Mesendoderm (in vitro differentiated cells): ENCODE measurements at regions not wholly inside any gene's neighbourhood (a gene's known extent, or its start where the extent isn't known, plus 50 kb on each side); places are given as distances from the start of the nearest gene placed in this dataset.

Experiments used
- DNase-seq: peaks from one replicate; pipeline ENCODE4 v3.0.0; 2013
- H2AK5ac ChIP-seq: 2 replicates; pipeline ENCODE4 v1.6.1; 2013; ENCODE audit warnings: low read length, inconsistent platforms
- H2BK120ac ChIP-seq: 2 replicates; pipeline ENCODE4 v1.6.1; 2013; ENCODE audit warnings: low read depth, mild to moderate bottlenecking, low read length, moderate library complexity, mixed read lengths
- H2BK15ac ChIP-seq: replicated peaks from 2 replicates; pipeline ENCODE4 v1.6.1; 2013; ENCODE audit warnings: low read depth, mild to moderate bottlenecking, moderate library complexity
- H2BK5ac ChIP-seq: 2 replicates; pipeline ENCODE4 v1.6.1; 2013; ENCODE audit warnings: low read length, inconsistent platforms
- H3K18ac ChIP-seq: 2 replicates; pipeline ENCODE4 v1.6.1; 2013; ENCODE audit warnings: mild to moderate bottlenecking, low read length, mixed read lengths
- H3K23ac ChIP-seq: one replicate; pipeline ENCODE4 v1.6.1; 2013; ENCODE audit warnings: low read length
- H3K27ac ChIP-seq: 2 replicates; pipeline ENCODE4 v1.5.1; 2013; ENCODE audit warnings: low read depth, mild to moderate bottlenecking, inconsistent platforms, low read length, moderate library complexity
- H3K27me3 ChIP-seq: 2 replicates; pipeline ENCODE4 v1.6.1; 2013; ENCODE audit warnings: low read length, control low read depth, mild to moderate bottlenecking, inconsistent platforms; ENCODE audit not compliant: insufficient read depth, poor library complexity
- H3K36me3 ChIP-seq: 2 replicates; pipeline ENCODE4 v1.6.1; 2013; ENCODE audit warnings: low read length, inconsistent platforms; ENCODE audit not compliant: control insufficient read depth, insufficient read depth
- H3K4ac ChIP-seq: one replicate; pipeline ENCODE4 v1.6.1; 2013; ENCODE audit warnings: low read depth, mild to moderate bottlenecking, low read length, moderate library complexity
- H3K4me1 ChIP-seq: 2 replicates; pipeline ENCODE4 v1.6.1; 2013; ENCODE audit warnings: low read depth, low read length, inconsistent platforms; ENCODE audit not compliant: control insufficient read depth
- H3K4me2 ChIP-seq: 2 replicates; pipeline ENCODE4 v1.6.1; 2013; ENCODE audit warnings: low read length
- H3K4me3 ChIP-seq: 2 replicates; pipeline ENCODE4 v1.5.1; 2013; ENCODE audit warnings: mild to moderate bottlenecking, low read length
- H3K56ac ChIP-seq: one replicate; pipeline ENCODE4 v1.6.1; 2013; ENCODE audit warnings: low read length
- H3K79me1 ChIP-seq: 2 replicates; pipeline ENCODE4 v1.6.1; 2013; ENCODE audit warnings: low read length, inconsistent platforms
- H3K79me2 ChIP-seq: 2 replicates; pipeline ENCODE4 v1.6.1; 2013; ENCODE audit warnings: mild to moderate bottlenecking, low read length; ENCODE audit not compliant: control insufficient read depth, insufficient read depth
- H3K9ac ChIP-seq: 2 replicates; pipeline ENCODE4 v1.6.1; 2013; ENCODE audit warnings: low read length, inconsistent platforms
- H4K5ac ChIP-seq: one replicate; pipeline ENCODE4 v1.6.1; 2013; ENCODE audit warnings: low read length
- H4K8ac ChIP-seq: one replicate; pipeline ENCODE4 v1.6.1; 2013; ENCODE audit warnings: low read depth, mild to moderate bottlenecking, control low read depth, low read length, moderate library complexity
- WGBS: extraction: QIAGEN DNeasy Blood & Tissue Kit; methylation state at CpG from one replicate; pipeline ENCODE4 v1.1.7; 2013; ENCODE audit warnings: low lambda C conversion rate, missing lambda C conversion rate; ENCODE audit not compliant: insufficient coverage; ENCODE audit errors: extremely low coverage; 5-methylcytosine and 5-hydroxymethylcytosine counted together

- Histone ChIP-seq H4K8ac (no peak overlapping the region), H2AK5ac (no peak overlapping the region), H2BK5ac (no peak overlapping the region), H3K18ac (no peak overlapping the region), H3K23ac (no peak overlapping the region), H3K9ac (no peak overlapping the region), H3K79me2 (no peaks in the 10 kb centered on the region), H3K4me1 (no peaks in the 10 kb centered on the region), H2BK15ac (no peak overlapping the region), H3K79me1 (no peaks in the 10 kb centered on the region), H3K4me2 (no peak overlapping the region), H3K27ac (no peak overlapping the region), H3K4ac (no peak overlapping the region), H3K36me3 (no peaks in the 10 kb centered on the region), H3K56ac (no peak overlapping the region), H4K5ac (no peak overlapping the region), H3K4me3 (no peak overlapping the region), H2BK120ac (no peak overlapping the region), H3K27me3 (no peaks in the 10 kb centered on the region)
- no CpG with 5 or more reads among the region's 19 CpGs for WGBS
- DNase-seq: no peak
Measured at GRCh38 chr20:58141971-58142842, 86.2 kb downstream of the ANKRD60 start.

GRCh38 chr20:58141496-58141895 lies 87.0 kb downstream of the ANKRD60 start:
- H3K4ac ChIP-seq: no peak overlapping the region
- no peak overlapping the region for H3K4me3 ChIP-seq
- no peak overlapping the region for H3K9ac ChIP-seq
- no peak overlapping the region for H3K23ac ChIP-seq
- no peaks in the 10 kb centered on the region for H3K4me1 ChIP-seq
- H3K27ac ChIP-seq: no peak overlapping the region
- no peak for DNase-seq
- H4K5ac ChIP-seq: no peak overlapping the region
- H4K8ac ChIP-seq: no peak overlapping the region
- H3K56ac ChIP-seq: no peak overlapping the region
- no peak overlapping the region for H2BK5ac ChIP-seq
- no peaks in the 10 kb centered on the region for H3K79me1 ChIP-seq
- no peak overlapping the region for H2BK15ac ChIP-seq
- no CpG with 5 or more reads among the region's 4 CpGs for whole genome bisulfite sequencing
- no peaks in the 10 kb centered on the region for H3K36me3 ChIP-seq
- H3K4me2 ChIP-seq: no peak overlapping the region
- H2AK5ac ChIP-seq: no peak overlapping the region
- no peak overlapping the region for H2BK120ac ChIP-seq
- no peaks in the 10 kb centered on the region for H3K79me2 ChIP-seq
- H3K18ac ChIP-seq: no peak overlapping the region
- H3K27me3 ChIP-seq: no peaks in the 10 kb centered on the region

- no peaks in the 10 kb centered on the region for H3K27me3 ChIP-seq
- H3K56ac ChIP-seq: no peak overlapping the region
- no peaks in the 10 kb centered on the region for H3K36me3 ChIP-seq
- H4K5ac ChIP-seq: no peak overlapping the region
- no peak overlapping the region for H3K23ac ChIP-seq
- no peak overlapping the region for H2BK120ac ChIP-seq
- no peak overlapping the region for H3K4ac ChIP-seq
- no CpG with 5 or more reads among the region's 3 CpGs for WGBS
- no peak overlapping the region for H3K9ac ChIP-seq
- no peak overlapping the region for H2BK15ac ChIP-seq
- no peaks in the 10 kb centered on the region for H3K4me1 ChIP-seq
- no peak overlapping the region for H3K4me2 ChIP-seq
- no peaks in the 10 kb centered on the region for H3K79me2 ChIP-seq
- H2AK5ac ChIP-seq: no peak overlapping the region
- H4K8ac ChIP-seq: no peak overlapping the region
- DNase-seq: no peak
- H3K18ac ChIP-seq: no peak overlapping the region
- no peak overlapping the region for H3K27ac ChIP-seq
- no peaks in the 10 kb centered on the region for H3K79me1 ChIP-seq
- no peak overlapping the region for H2BK5ac ChIP-seq
- no peak overlapping the region for H3K4me3 ChIP-seq
Measured at GRCh38 chr20:58140787-58141425, 87.5 kb downstream of the ANKRD60 start.

- H3K18ac ChIP-seq: no peak overlapping the region
- H2BK120ac ChIP-seq: no peak overlapping the region
- no peak overlapping the region for H3K23ac ChIP-seq
- H3K4me1 ChIP-seq: no peaks in the 10 kb centered on the region
- no peak overlapping the region for H3K4me2 ChIP-seq
- no peak overlapping the region for H3K56ac ChIP-seq
- no CpG with 5 or more reads among the region's 19 CpGs for WGBS
- H3K9ac ChIP-seq: no peak overlapping the region
- no peaks in the 10 kb centered on the region for H3K79me2 ChIP-seq
- H2AK5ac ChIP-seq: no peak overlapping the region
- no peak overlapping the region for H2BK5ac ChIP-seq
- H3K79me1 ChIP-seq: no peaks in the 10 kb centered on the region
- H3K4ac ChIP-seq: no peak overlapping the region
- no peaks in the 10 kb centered on the region for H3K27me3 ChIP-seq
- H3K4me3 ChIP-seq: no peak overlapping the region
- H3K27ac ChIP-seq: no peak overlapping the region
- no peak for DNase-seq
- H4K5ac ChIP-seq: no peak overlapping the region
- no peak overlapping the region for H2BK15ac ChIP-seq
- no peak overlapping the region for H4K8ac ChIP-seq
- no peaks in the 10 kb centered on the region for H3K36me3 ChIP-seq
Measured at GRCh38 chr20:58139849-58140786, 88.3 kb downstream of the ANKRD60 start.

GRCh38 chr20:58138395-58138794 lies 90.1 kb downstream of the ANKRD60 start:
- Histone ChIP-seq H3K27ac (no peak overlapping the region), H2BK120ac (no peak overlapping the region), H2AK5ac (no peak overlapping the region), H3K9ac (no peak overlapping the region), H3K79me1 (no peaks in the 10 kb centered on the region), H3K4me3 (no peak overlapping the region), H3K4me1 (no peaks in the 10 kb centered on the region), H3K27me3 (no peaks in the 10 kb centered on the region), H4K5ac (no peak overlapping the region), H3K79me2 (no peaks in the 10 kb centered on the region), H2BK5ac (no peak overlapping the region), H4K8ac (no peak overlapping the region), H3K23ac (no peak overlapping the region), H3K36me3 (no peaks in the 10 kb centered on the region), H3K56ac (no peak overlapping the region), H3K4ac (no peak overlapping the region), H3K4me2 (no peak overlapping the region), H2BK15ac (no peak overlapping the region), H3K18ac (no peak overlapping the region)
- WGBS: no CpG with 5 or more reads among the region's 6 CpGs
- no peak for DNase-seq
